CD14-positive monocyte (primary cell): ENCODE measurements at regions not wholly inside any gene's neighbourhood (a gene's known extent, or its start where the extent isn't known, plus 50 kb on each side); places are given as distances from the start of the nearest gene placed in this dataset.

Experiments used
- DNase-seq, 3 donors: peaks; one replicate each; pipeline ENCODE4 v3.0.0-alpha.2; 2011 to 2022
- H2AFZ ChIP-seq: 2 replicates; pipeline ENCODE4 v1.6.0; 2012; ENCODE audit warnings: mild to moderate bottlenecking, low read depth, low read length, inconsistent platforms; ENCODE audit not compliant: insufficient read depth, poor library complexity, severe bottlenecking
- H3K27ac ChIP-seq, 2 donors: 1 replicate in 1 of 2; 2 replicates in 1 of 2; pipeline ENCODE4 v1.5.1; 2012 to 2013; ENCODE audit warnings: low read length in 2 of 2, control low read depth in 1 of 2, inconsistent platforms in 1 of 2, low read depth in 1 of 2, mild to moderate bottlenecking in 1 of 2
- H3K27me3 ChIP-seq, 2 donors: one replicate each; pipeline versions ENCODE4 v1.6.0 to v1.6.1; 2011 to 2013; ENCODE audit warnings: low read length in 2 of 2; ENCODE audit not compliant: control insufficient read depth in 2 of 2, insufficient read depth in 2 of 2
- H3K36me3 ChIP-seq, 2 donors: replicated peaks in 1 of 2; 1 replicate in 1 of 2; 2 replicates in 1 of 2; pipeline versions ENCODE4 v1.5.1 to v1.6.1; 2012 to 2013; ENCODE audit warnings: low read length in 2 of 2, control low read depth in 1 of 2, inconsistent platforms in 1 of 2, mild to moderate bottlenecking in 1 of 2; ENCODE audit not compliant: insufficient read depth in 2 of 2, control insufficient read depth in 1 of 2
- H3K4me1 ChIP-seq, 2 donors: 1 replicate in 1 of 2; 2 replicates in 1 of 2; pipeline versions ENCODE4 v1.5.1 to v1.6.1; 2012 to 2013; ENCODE audit warnings: low read length in 2 of 2, control low read depth in 1 of 2, inconsistent platforms in 1 of 2, mild to moderate bottlenecking in 1 of 2, moderate library complexity in 1 of 2; ENCODE audit not compliant: insufficient read depth in 2 of 2, control insufficient read depth in 1 of 2
- H3K4me2 ChIP-seq: replicated peaks from 2 replicates; pipeline ENCODE3; 2012; ENCODE audit warnings: low read length, moderate library complexity, mild to moderate bottlenecking; ENCODE audit not compliant: poor library complexity, severe bottlenecking; ENCODE audit errors: extremely low read depth
- H3K4me3 ChIP-seq, 3 experiments: fragments of 200-600 bp in 1 of 3; sonication (generic) in 1 of 3; replicated peaks in 1 of 3; 1 replicate in 2 of 3; 2 replicates in 1 of 3; pipeline ENCODE4 v1.5.1; 2011 to 2013; ENCODE audit warnings: low read length in 3 of 3, mild to moderate bottlenecking in 3 of 3, control low read depth in 2 of 3, low read depth in 2 of 3, inconsistent platforms in 1 of 3, moderate library complexity in 1 of 3
- H3K79me2 ChIP-seq: 2 replicates; pipeline ENCODE4 v1.6.0; 2012; ENCODE audit warnings: mild to moderate bottlenecking, control low read depth, inconsistent platforms, low read length, moderate library complexity; ENCODE audit not compliant: insufficient read depth
- H3K9ac ChIP-seq: 2 replicates; pipeline ENCODE4 v1.6.0; 2017; ENCODE audit warnings: low read length, mild to moderate bottlenecking; ENCODE audit not compliant: insufficient read depth, poor library complexity, severe bottlenecking
- H3K9me3 ChIP-seq, 2 donors: replicated peaks in 1 of 2; 1 replicate in 1 of 2; 2 replicates in 1 of 2; pipeline versions ENCODE4 v1.5.1 to v1.6.1; 2012 to 2013; ENCODE audit warnings: low read length in 2 of 2, control low read depth in 1 of 2; ENCODE audit not compliant: control insufficient read depth in 1 of 2, insufficient read depth in 1 of 2
- H4K20me1 ChIP-seq: 2 replicates; pipeline ENCODE4 v1.6.0; 2012; ENCODE audit warnings: mild to moderate bottlenecking, low read length, control low read depth, moderate library complexity; ENCODE audit not compliant: insufficient read depth
- H3K27ac Mint-ChIP-seq, 7 donors: one replicate each; pipeline ENCODE4 v1.8.0; 2020; ENCODE audit warnings: mild to moderate bottlenecking in 7 of 7, mixed read lengths in 7 of 7, moderate library complexity in 6 of 7, inconsistent platforms in 2 of 7
- H3K27me3 Mint-ChIP-seq, 3 donors: one replicate each; pipeline ENCODE4 v1.8.0; 2021 to 2022; ENCODE audit warnings: low read depth in 3 of 3, mild to moderate bottlenecking in 3 of 3, mixed read lengths in 3 of 3, moderate library complexity in 3 of 3, inconsistent platforms in 1 of 3
- H3K36me3 Mint-ChIP-seq, 2 donors: one replicate each; pipeline ENCODE4 v1.8.0; 2020; ENCODE audit warnings: mixed read lengths in 2 of 2, inconsistent platforms in 1 of 2, mild to moderate bottlenecking in 1 of 2
- H3K4me1 Mint-ChIP-seq: one replicate; pipeline ENCODE4 v1.8.0; 2020; ENCODE audit warnings: mild to moderate bottlenecking, mixed read lengths
- H3K4me3 Mint-ChIP-seq, 2 donors: one replicate each; pipeline ENCODE4 v1.8.0; 2020; ENCODE audit warnings: mild to moderate bottlenecking in 2 of 2, mixed read lengths in 2 of 2, moderate library complexity in 1 of 2
- H3K9me3 Mint-ChIP-seq, 7 donors: one replicate each; pipeline ENCODE4 v1.8.0; 2020 to 2022; ENCODE audit warnings: mixed read lengths in 7 of 7, mild to moderate bottlenecking in 6 of 7, moderate library complexity in 6 of 7, inconsistent platforms in 2 of 7
- CTCF ChIP-seq: fragments of 200-600 bp; IDR thresholded peaks from one replicate; pipeline ENCODE4 v1.8.0; 2022; ENCODE audit warnings: antibody characterized with exemption, mild to moderate bottlenecking
- WGBS: methylation state at CpG from one replicate; pipeline ENCODE4 v1.1.5; 2013; ENCODE audit warnings: missing lambda C conversion rate; ENCODE audit not compliant: insufficient coverage; 5-methylcytosine and 5-hydroxymethylcytosine counted together
- intact Hi-C, 2 donors: fragments of 100-400 bp; cut with micrococcal nuclease; formaldehyde crosslinking; loops; one replicate each; pipeline versions ENCODE4 v1.15.0 to v1.15.1; 2023

- Mint-ChIP-seq H3K36me3 (peaks cover 0 to 2% of the 10 kb centered on the region in 2 donors), H3K27ac (no peak overlapping the region), H3K4me1 (no peaks in the 10 kb centered on the region), H3K4me3 (no peak overlapping the region), H3K27me3 (peaks cover 0 to 2% (median 2%) of the 10 kb centered on the region in 3 donors), H3K9me3 (peaks cover 14 to 26% (median 18%) of the 10 kb centered on the region in 7 donors)
- WGBS, result 100% methylated on average over 2 of the region's 4 CpGs
- Histone ChIP-seq H3K27me3 (no peaks in the 10 kb centered on the region), H3K4me1 (no peaks in the 10 kb centered on the region), H4K20me1 (no peaks in the 10 kb centered on the region), H3K9ac (no peak overlapping the region), H3K4me2 (no peak overlapping the region), H2AFZ (no peak overlapping the region), H3K4me3 (no peak overlapping the region), H3K9me3 (peaks cover 5 to 16% of the 10 kb centered on the region in 2 donors), H3K36me3 (no peaks in the 10 kb centered on the region), H3K79me2 (no peaks in the 10 kb centered on the region), H3K27ac (no peak overlapping the region)
- intact Hi-C loops, result no loop called here
- TF ChIP-seq CTCF, result no peak
- DNase-seq, result no peak
Observed at GRCh38 chr12:93081810-93082165, 152.7 kb upstream of the EEA1 start.

DNA sequence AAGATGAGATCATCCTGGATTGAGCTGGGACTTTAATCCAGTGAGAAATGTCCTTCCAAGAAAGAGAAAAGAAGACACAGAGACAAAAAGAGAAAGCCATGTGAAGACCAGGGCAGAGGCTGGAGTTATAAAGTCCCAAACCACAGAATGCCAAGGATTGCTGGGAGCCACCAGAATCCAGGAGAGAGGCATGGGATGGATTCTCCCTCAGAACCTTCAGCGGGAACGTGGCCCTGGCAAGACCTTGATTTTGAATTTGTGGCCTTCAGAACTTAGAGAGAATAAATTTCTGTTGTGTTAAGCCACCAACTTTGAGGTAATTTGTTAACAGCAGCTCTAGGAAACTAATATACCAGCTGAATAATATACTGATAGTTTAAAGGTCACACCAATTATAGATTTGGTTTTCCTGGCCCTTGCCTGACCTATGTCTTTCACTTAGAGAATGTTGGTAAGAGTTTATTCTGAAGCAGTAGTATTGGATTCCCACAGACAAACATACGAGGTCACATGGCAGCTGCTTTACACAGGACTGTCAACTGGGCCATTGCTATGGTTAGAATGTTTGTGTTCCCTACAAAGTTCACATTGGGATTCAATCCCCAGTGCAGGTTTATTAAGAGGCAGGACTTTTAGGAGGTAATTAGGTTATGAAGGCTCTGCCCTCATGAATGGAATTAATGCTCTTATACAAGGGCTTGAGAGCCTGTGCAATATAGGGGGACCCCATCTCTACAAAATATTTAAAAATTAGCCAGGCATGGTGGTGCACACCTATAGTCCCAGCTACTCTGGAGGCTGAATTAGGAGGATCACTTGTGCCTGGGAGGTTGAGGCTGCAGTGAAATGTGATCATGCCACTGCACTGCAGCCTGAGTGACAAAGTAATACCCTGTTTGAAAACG lies 156.5 kb upstream of the EEA1 start:
- Histone ChIP-seq H3K36me3 (no peaks in the 10 kb centered on the region), H3K27ac (no peak overlapping the region), H3K79me2 (no peaks in the 10 kb centered on the region), H4K20me1 (no peaks in the 10 kb centered on the region), H3K4me3 (no peak overlapping the region), H3K27me3 (no peaks in the 10 kb centered on the region), H2AFZ (no peak overlapping the region), H3K9ac (no peak overlapping the region), H3K9me3 (peaks cover 5 to 16% of the 10 kb centered on the region in 2 donors), H3K4me2 (no peak overlapping the region), H3K4me1 (no peaks in the 10 kb centered on the region)
- no peak overlapping the region for H3K27ac Mint-ChIP-seq
- TF ChIP-seq CTCF, result no peak
- intact Hi-C loops, result no loop called here
- H3K36me3 Mint-ChIP-seq, result peaks cover 0 to 5% of the 10 kb centered on the region in 2 donors
- peaks cover 15 to 22% (median 20%) of the 10 kb centered on the region in 7 donors for H3K9me3 Mint-ChIP-seq
- H3K4me1 Mint-ChIP-seq, result peaks cover 10% of the 10 kb centered on the region
- no peak for DNase-seq
- no peaks in the 10 kb centered on the region for H3K27me3 Mint-ChIP-seq
- H3K4me3 Mint-ChIP-seq, result no peak overlapping the region
- WGBS, result 90% methylated on average over 2 of the region's 4 CpGs
